GM12892 (cell line): ENCODE measurements at regions not wholly inside any gene's neighbourhood (a gene's known extent, or its start where the extent isn't known, plus 50 kb on each side); places are given as distances from the start of the nearest gene placed in this dataset.

ENCODE experiments used
- DNase-seq: peaks from one replicate; pipeline ENCODE4 v3.0.0; 2011; ENCODE audit not compliant: insufficient read length
- FAIRE-seq: peaks from 2 replicates; lab custom pipeline; 2011; peaks lifted over from hg19 to GRCh38; lab: Jason Lieb, UNC
- POLR2A ChIP-seq: IDR thresholded peaks from 2 replicates; pipeline ENCODE4 v1.6.1; 2011; ENCODE audit warnings: low read depth, low read length, control low read depth
- POLR2AphosphoS5 ChIP-seq: IDR thresholded peaks from 2 replicates; pipeline ENCODE4 v1.6.1; 2011; ENCODE audit warnings: low read depth, low read length, control low read depth
- TAF1 ChIP-seq: IDR thresholded peaks from 2 replicates; pipeline ENCODE4 v1.6.1; 2011; ENCODE audit warnings: low read depth, mild to moderate bottlenecking, control low read depth, low read length, borderline replicate concordance

GRCh38 chr19:27780367-27781075, 1432.4 kb downstream of the UQCRFS1 start:
- no peak for TF ChIP-seq TAF1
- TF ChIP-seq POLR2AphosphoS5: no peak
- no peak for TF ChIP-seq POLR2A
- DNase-seq: no peak
- no peak for FAIRE-seq

GRCh38 chr19:27779954-27780353, 1433.0 kb downstream of the UQCRFS1 start:
- no peak for DNase-seq
- FAIRE-seq: no peak
- TF ChIP-seq POLR2A (no peak), POLR2AphosphoS5 (no peak), TAF1 (no peak)

DNA sequence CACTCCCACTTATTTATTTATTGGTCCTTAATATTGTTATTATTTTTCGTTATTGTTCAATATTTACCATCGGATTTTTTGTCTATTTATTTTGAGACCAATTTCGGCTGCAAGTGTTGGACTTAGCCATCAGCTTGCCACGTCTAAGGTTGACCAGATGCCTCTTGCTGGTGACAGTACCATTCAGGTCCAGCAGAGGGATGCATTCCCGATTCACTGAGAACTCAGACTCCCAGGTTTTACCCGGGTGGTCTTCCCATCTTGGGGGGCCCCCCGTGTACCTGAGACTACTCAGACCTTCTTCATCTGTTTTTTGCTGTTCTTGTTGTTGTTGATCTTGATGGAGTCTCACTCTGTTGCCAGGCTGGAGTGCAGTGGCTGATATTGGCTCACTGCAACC, 1435.2 kb downstream of the UQCRFS1 start:
- no peak for TF ChIP-seq POLR2A
- no peak for TF ChIP-seq TAF1
- no peak for TF ChIP-seq POLR2AphosphoS5
- DNase-seq (no peak), FAIRE-seq (no peak)

DNA sequence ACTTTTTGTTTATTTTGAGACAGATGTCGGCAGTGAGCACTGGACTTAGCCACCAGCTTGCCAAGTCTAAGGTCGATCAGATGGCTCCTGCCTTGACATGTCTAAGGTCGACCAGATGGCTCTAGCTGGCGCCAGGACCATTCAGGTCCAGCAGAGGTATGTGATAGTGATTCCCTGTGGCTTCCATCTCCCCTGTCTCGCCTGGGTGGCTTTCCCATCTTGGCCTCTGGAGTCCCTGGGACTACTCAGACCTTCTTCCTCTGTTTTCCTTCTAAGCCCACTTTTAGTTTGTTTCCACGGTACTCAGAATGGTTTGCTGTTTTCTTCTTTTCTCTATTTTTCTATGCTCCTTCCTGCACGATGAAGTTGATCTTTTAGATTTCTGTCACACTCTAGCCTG, 1435.7 kb downstream of the UQCRFS1 start:
- TF ChIP-seq POLR2A (no peak), POLR2AphosphoS5 (no peak), TAF1 (no peak)
- no peak for DNase-seq
- no peak for FAIRE-seq

- FAIRE-seq: no peak
- no peak for DNase-seq
- TF ChIP-seq POLR2AphosphoS5 (no peak), POLR2A (no peak), TAF1 (no peak)
These were observed 1436.4 kb downstream of the UQCRFS1 start for GRCh38 chr19:27776524-27776923.

DNA sequence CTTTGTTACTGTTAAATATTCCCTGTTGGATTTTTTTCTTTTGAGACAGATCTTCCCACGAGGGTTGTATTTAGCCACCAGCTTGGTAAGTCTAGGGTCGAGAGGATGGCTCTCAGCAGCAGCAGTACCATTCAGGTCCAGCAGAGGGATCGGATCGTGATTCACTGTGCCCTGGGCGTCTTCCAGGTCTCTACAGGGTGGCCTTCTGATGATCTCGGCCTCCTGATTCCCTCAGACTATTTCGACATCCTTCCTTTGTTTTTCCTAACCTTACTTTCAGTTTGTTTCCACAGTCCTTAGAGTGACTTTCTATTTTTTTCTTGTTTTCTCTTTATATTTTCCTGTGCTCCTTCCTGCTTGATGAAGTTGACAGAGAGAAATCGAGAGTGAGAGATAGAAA, 1436.9 kb downstream of the UQCRFS1 start:
- DNase-seq (no peak), FAIRE-seq (no peak)
- no peak for TF ChIP-seq POLR2AphosphoS5
- no peak for TF ChIP-seq POLR2A
- no peak for TF ChIP-seq TAF1

DNA sequence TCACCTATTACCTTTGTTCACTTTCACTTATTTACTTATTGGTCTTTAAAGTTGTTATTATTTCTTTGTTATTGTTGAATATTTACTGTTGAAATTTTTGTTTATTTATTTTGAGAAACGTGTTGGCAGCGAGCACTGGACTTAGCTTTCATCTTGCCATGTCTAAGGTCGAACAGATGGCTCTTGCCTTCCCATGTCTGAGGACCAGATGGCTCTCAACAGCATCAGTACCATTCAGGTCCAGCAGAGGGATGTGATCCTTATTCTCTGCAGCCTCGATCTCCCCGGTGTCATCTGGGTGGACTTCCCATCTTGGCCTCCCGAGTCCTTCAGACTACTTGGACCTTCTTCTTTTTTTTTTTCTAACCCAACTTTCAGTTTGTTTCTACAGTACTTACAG, 1437.6 kb downstream of the UQCRFS1 start:
- no peak for FAIRE-seq
- TF ChIP-seq POLR2A: no peak
- no peak for TF ChIP-seq POLR2AphosphoS5
- TF ChIP-seq TAF1: no peak
- no peak for DNase-seq

- TF ChIP-seq POLR2AphosphoS5: no peak
- TF ChIP-seq POLR2A: no peak
- no peak for TF ChIP-seq TAF1
- FAIRE-seq: no peak
These were observed 1438.1 kb downstream of the UQCRFS1 start for GRCh38 chr19:27774827-27775226.

DNA sequence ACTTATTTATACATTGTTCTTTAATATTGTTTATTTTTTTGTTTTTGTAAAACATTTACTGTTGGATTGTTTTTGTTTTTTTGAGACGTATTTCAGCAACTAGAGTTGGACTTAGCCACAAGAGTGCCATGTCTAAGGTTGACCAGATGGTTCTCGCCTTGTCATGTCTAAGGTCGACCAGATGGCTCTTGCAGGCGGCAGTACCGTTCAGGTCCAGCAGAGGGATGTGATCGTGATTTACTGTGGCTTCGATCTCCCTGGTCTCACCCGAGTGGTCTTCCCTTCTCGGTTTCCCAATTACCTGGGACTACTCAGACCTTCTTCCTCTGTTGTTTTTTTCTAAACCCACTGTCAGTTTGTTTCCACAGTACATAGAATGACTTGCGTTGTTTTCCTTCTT, 1438.6 kb downstream of the UQCRFS1 start:
- FAIRE-seq (no peak), DNase-seq (no peak)
- TF ChIP-seq POLR2AphosphoS5 (no peak), TAF1 (no peak), POLR2A (no peak)

More at GRCh38 chr19:27774827-27775226, 1438.1 kb downstream of the UQCRFS1 start:
- DNase-seq: no peak

- DNase-seq: no peak
- TF ChIP-seq TAF1 (no peak), POLR2A (no peak)
- no peak for FAIRE-seq
These were observed 1439.4 kb downstream of the UQCRFS1 start for GRCh38 chr19:27773318-27774094.

- no peak for FAIRE-seq
- TF ChIP-seq TAF1 (no peak), POLR2A (no peak), POLR2AphosphoS5 (no peak)
These were observed 1440.9 kb downstream of the UQCRFS1 start for GRCh38 chr19:27772059-27772458.

GRCh38 chr19:27770095-27770494, 1442.9 kb downstream of the UQCRFS1 start:
- TF ChIP-seq POLR2AphosphoS5: no peak
- no peak for TF ChIP-seq TAF1
- no peak for TF ChIP-seq POLR2A
- FAIRE-seq (no peak), DNase-seq (no peak)

More at GRCh38 chr19:27772059-27772458, 1440.9 kb downstream of the UQCRFS1 start:
- no peak for DNase-seq

DNA sequence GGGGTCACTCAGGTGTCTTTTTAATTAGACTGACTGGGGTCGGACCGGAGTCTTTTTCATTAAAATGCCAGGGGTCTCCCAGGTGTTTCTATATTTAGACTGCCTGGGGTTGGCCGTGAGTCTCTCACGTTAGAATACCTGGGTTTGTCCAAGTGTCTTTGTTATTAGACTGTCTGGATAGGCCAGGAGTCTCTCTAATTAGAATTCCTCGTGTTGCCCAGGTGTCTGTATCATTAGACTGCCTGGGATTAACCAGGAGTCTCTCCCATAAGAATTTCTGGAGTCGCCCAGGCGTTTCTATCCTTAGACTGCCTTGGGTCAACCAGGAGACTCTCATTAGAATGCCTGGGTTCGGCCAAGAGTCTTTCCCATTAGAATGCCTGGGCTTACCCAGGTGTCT, 1445.7 kb downstream of the UQCRFS1 start:
- no peak for FAIRE-seq
- TF ChIP-seq POLR2A (no peak), POLR2AphosphoS5 (no peak), TAF1 (no peak)
- DNase-seq: no peak
